Hepatocyte (in vitro differentiated cells): ENCODE measurements at regions not wholly inside any gene's neighbourhood (a gene's known extent, or its start where the extent isn't known, plus 50 kb on each side); places are given as distances from the start of the nearest gene placed in this dataset.

ENCODE experiments used
- DNase-seq: peaks from one replicate; pipeline ENCODE4 v3.0.0-alpha.2; 2016; ENCODE audit warnings: low spot score
- H2AFZ ChIP-seq: fragments of 200-600 bp; sonication (generic); 2 replicates; pipeline ENCODE4 v1.6.0; 2016; ENCODE audit warnings: antibody characterized with exemption, mild to moderate bottlenecking
- H3K27ac ChIP-seq: fragments of 200-600 bp; sonication (generic); 2 replicates; pipeline ENCODE4 v1.5.1; 2016; ENCODE audit warnings: mild to moderate bottlenecking
- H3K27me3 ChIP-seq: fragments of 200-600 bp; sonication (generic); 2 replicates; pipeline ENCODE4 v1.6.1; 2016
- H3K36me3 ChIP-seq: fragments of 200-600 bp; sonication (generic); replicated peaks from 2 replicates; pipeline ENCODE4 v1.5.1; 2016; ENCODE audit warnings: low read depth; ENCODE audit not compliant: insufficient read depth
- H3K4me1 ChIP-seq: fragments of 200-600 bp; sonication (generic); 2 replicates; pipeline ENCODE4 v1.5.1; 2016; ENCODE audit warnings: mild to moderate bottlenecking, moderate library complexity; ENCODE audit not compliant: insufficient read depth
- H3K4me2 ChIP-seq: fragments of 200-600 bp; sonication (generic); 2 replicates; pipeline ENCODE4 v1.6.0; 2016
- H3K4me3 ChIP-seq: fragments of 200-600 bp; sonication (generic); 2 replicates; pipeline ENCODE4 v1.5.1; 2016; ENCODE audit warnings: mild to moderate bottlenecking
- H3K79me2 ChIP-seq: fragments of 200-600 bp; sonication (generic); 2 replicates; pipeline ENCODE4 v1.6.0; 2017; ENCODE audit warnings: mild to moderate bottlenecking
- H3K9me2 ChIP-seq: fragments of 200-600 bp; sonication (generic); replicated peaks from 2 replicates; pipeline ENCODE4 v1.6.0; 2017; ENCODE audit warnings: mild to moderate bottlenecking; ENCODE audit not compliant: insufficient read depth
- H3K9me3 ChIP-seq: fragments of 200-600 bp; sonication (generic); 2 replicates; pipeline ENCODE4 v1.5.1; 2016; ENCODE audit warnings: low read depth, mild to moderate bottlenecking
- H4K20me1 ChIP-seq: fragments of 200-600 bp; sonication (generic); 2 replicates; pipeline ENCODE4 v1.6.0; 2016; ENCODE audit warnings: mild to moderate bottlenecking; ENCODE audit not compliant: insufficient read depth, poor library complexity, severe bottlenecking
- CTCF ChIP-seq: fragments of 200-600 bp; sonication (generic); IDR thresholded peaks from 2 replicates; pipeline ENCODE4 v1.5.1; 2016; ENCODE audit warnings: antibody characterized with exemption, mild to moderate bottlenecking; ENCODE audit not compliant: poor library complexity
- EZH2 ChIP-seq: fragments of 200-600 bp; sonication (generic); IDR thresholded peaks from 2 replicates; pipeline ENCODE4 v1.6.1; 2016; ENCODE audit warnings: antibody characterized with exemption, mild to moderate bottlenecking, borderline replicate concordance
- EZH2phosphoT487 ChIP-seq: fragments of 200-600 bp; sonication (generic); IDR thresholded peaks from one replicate; pipeline ENCODE4 v1.6.1; 2018; ENCODE audit warnings: antibody characterized with exemption, mild to moderate bottlenecking, low read depth, moderate library complexity; ENCODE audit not compliant: unreplicated experiment, severe bottlenecking
- WGBS: methylation state at CpG from one replicate; pipeline ENCODE4 v1.1.6; 2016; ENCODE audit warnings: low lambda C conversion rate; ENCODE audit errors: missing lambda C conversion rate; 5-methylcytosine and 5-hydroxymethylcytosine counted together

GRCh38 chrX:39372115-39372514 lies 570.9 kb downstream of the MID1IP1 start:
- Histone ChIP-seq H3K4me2 (no peak overlapping the region), H3K36me3 (no peaks in the 10 kb centered on the region), H3K27me3 (no peaks in the 10 kb centered on the region), H3K79me2 (no peaks in the 10 kb centered on the region), H3K27ac (no peak overlapping the region), H2AFZ (no peak overlapping the region), H3K9me2 (no peaks in the 10 kb centered on the region), H3K4me3 (no peak overlapping the region), H3K9me3 (no peaks in the 10 kb centered on the region), H4K20me1 (no peaks in the 10 kb centered on the region), H3K4me1 (peaks cover 9% of the 10 kb centered on the region)
- 70% methylated on average over 3 of the region's 3 CpGs for WGBS
- DNase-seq, result no peak
- TF ChIP-seq EZH2phosphoT487 (no peak), EZH2 (no peak), CTCF (no peak)

- H2AFZ ChIP-seq, result no peak overlapping the region
- no peaks in the 10 kb centered on the region for H3K79me2 ChIP-seq
- peaks cover 3% of the 10 kb centered on the region for H3K4me1 ChIP-seq
- H3K4me2 ChIP-seq, result no peak overlapping the region
- H3K27ac ChIP-seq, result peak overlapping the region; percentile 26
- no peaks in the 10 kb centered on the region for H3K9me2 ChIP-seq
- DNase-seq, result peak; percentile 21
- no peaks in the 10 kb centered on the region for H4K20me1 ChIP-seq
- no peaks in the 10 kb centered on the region for H3K36me3 ChIP-seq
- H3K9me3 ChIP-seq, result no peaks in the 10 kb centered on the region
- TF ChIP-seq EZH2phosphoT487 (no peak), EZH2 (no peak), CTCF (no peak)
- no peaks in the 10 kb centered on the region for H3K27me3 ChIP-seq
- H3K4me3 ChIP-seq, result no peak overlapping the region
These were observed 575.9 kb downstream of the MID1IP1 start for GRCh38 chrX:39377157-39377556.

GRCh38 chrX:39377773-39378172 lies 576.5 kb downstream of the MID1IP1 start:
- DNase-seq, result no peak

More at GRCh38 chrX:39377773-39378172, 576.5 kb downstream of the MID1IP1 start:
- WGBS, result 63% methylated on average over 1 of the region's 1 CpG
- Histone ChIP-seq H4K20me1 (no peaks in the 10 kb centered on the region), H3K27ac (peak overlapping the region; percentile 26), H3K4me3 (no peak overlapping the region), H3K9me3 (no peaks in the 10 kb centered on the region), H3K4me1 (peaks cover 3% of the 10 kb centered on the region), H3K27me3 (no peaks in the 10 kb centered on the region), H2AFZ (no peak overlapping the region), H3K79me2 (no peaks in the 10 kb centered on the region), H3K4me2 (no peak overlapping the region), H3K36me3 (no peaks in the 10 kb centered on the region), H3K9me2 (no peaks in the 10 kb centered on the region)
- TF ChIP-seq EZH2phosphoT487, result no peak
- TF ChIP-seq EZH2, result no peak
- no peak for TF ChIP-seq CTCF
